ENCODE measurements at regions not wholly inside any gene's neighbourhood (a gene's known extent, or its start where the extent isn't known, plus 50 kb on each side); places are given as distances from the start of the nearest gene placed in this dataset.
"Not testable (repeated sequence)": the region's sequence is repeated elsewhere in the genome, so short reads cannot be mapped to it uniquely, and the experiment has no call there.

- POLR2A ChIA-PET: no interaction called here
- H3K4me2 ChIP-seq (ENCODE audit: insufficient read depth, low read length): no peak overlapping the region
- no peaks in the 10 kb centered on the region for H3K36me3 ChIP-seq (ENCODE audit: control insufficient read depth in 2 of 2, extremely low read depth in 1 of 2, insufficient read depth in 2 of 2, low read length in 2 of 2)
- H3K9ac ChIP-seq (replicated peaks; ENCODE audit: extremely low read depth, insufficient read depth, low read length): no peak overlapping the region
- no peak for TF ChIP-seq MAX (IDR thresholded peaks at IDR 0.05; ENCODE audit: insufficient read depth, insufficient read length)
- TF ChIP-seq MYC (IDR thresholded peaks at IDR 0.05; ENCODE audit: low read depth, low read length): no peak
- TF ChIP-seq FOS (IDR thresholded peaks at IDR 0.05; ENCODE audit: borderline replicate concordance, insufficient read depth, low read length): no peak
- TF ChIP-seq JUN (IDR thresholded peaks at IDR 0.05; ENCODE audit: borderline replicate concordance, insufficient read depth, insufficient read length, low read depth): no peak
- TF ChIP-seq POLR2AphosphoS5 (IDR thresholded peaks at IDR 0.05; ENCODE audit: insufficient read depth, low read depth, low read length): no peak
- TF ChIP-seq EZH2 (IDR thresholded peaks at IDR 0.05; ENCODE audit: borderline replicate concordance, low read depth, low read length, severe bottlenecking): no peak
- no peak for TF ChIP-seq POLR2A (IDR thresholded peaks at IDR 0.05; ENCODE audit: low read depth, low read length)
- TF ChIP-seq CTCF (IDR thresholded peaks at IDR 0.05; ENCODE audit: extremely low read depth in 1 of 2, insufficient read depth in 1 of 2, low read depth in 1 of 2, low read length in 2 of 2): no peak
- TF ChIP-seq GATA2 (IDR thresholded peaks at IDR 0.05; ENCODE audit: insufficient read depth, insufficient read length, low read depth, low read length): no peak
- H3K9me1 ChIP-seq (replicated peaks; ENCODE audit: control insufficient read depth, extremely low read depth, insufficient read depth, low read length): no peaks in the 10 kb centered on the region
- H3K27ac ChIP-seq (ENCODE audit: insufficient read depth, low read depth, low read length): no peak overlapping the region
- H3K27me3 ChIP-seq (ENCODE audit: control insufficient read depth in 2 of 2, insufficient read depth in 2 of 2, low read length in 2 of 2): no peaks in the 10 kb centered on the region
- no peaks in the 10 kb centered on the region for H4K20me1 ChIP-seq (replicated peaks; ENCODE audit: control insufficient read depth, extremely low read depth, insufficient read depth, low read length)
- no TSS peak for BruUV-seq (replicated peaks)
- dilution Hi-C loops (cut with MboI; ENCODE audit: extremely low pct_ligation_motif_present, low sequenced_read_pairs): no loop called here
- H2AFZ ChIP-seq (ENCODE audit: low read depth, low read length): no peak overlapping the region
- H3K79me2 ChIP-seq (ENCODE audit: control insufficient read depth, insufficient read depth, low read length): no peaks in the 10 kb centered on the region
- no peaks in the 10 kb centered on the region for H3K9me3 ChIP-seq (replicated peaks; ENCODE audit: control insufficient read depth, insufficient read depth, low read length)
- intact Hi-C loops (cut with micrococcal nuclease): no loop called here
- H3K4me3 ChIP-seq (replicated peaks in 1 of 3; ENCODE audit: insufficient read depth in 1 of 3, low read depth in 1 of 3, low read length in 3 of 3): no peak overlapping the region
- no peak for FAIRE-seq
- no peaks in the 10 kb centered on the region for H3K4me1 ChIP-seq (ENCODE audit: control insufficient read depth, extremely low read depth, insufficient read depth, low read length)
- no peak for DNase-seq (ENCODE audit: low read depth, low spot score)
- CTCF ChIA-PET: no interaction called here
These were observed 304.0 kb upstream of the TMEFF2 start for GRCh38 chr2:192498747-192499146.

GRCh38 chr2:192488158-192488557, 293.4 kb upstream of the TMEFF2 start:
- H3K4me1 ChIP-seq (ENCODE audit: control insufficient read depth, extremely low read depth, insufficient read depth, low read length); CTCF ChIA-PET; H3K79me2 ChIP-seq (ENCODE audit: control insufficient read depth, insufficient read depth, low read length); H3K27ac ChIP-seq (ENCODE audit: insufficient read depth, low read depth, low read length); H3K27me3 ChIP-seq (ENCODE audit: control insufficient read depth in 2 of 2, insufficient read depth in 2 of 2, low read length in 2 of 2); H3K36me3 ChIP-seq (ENCODE audit: control insufficient read depth in 2 of 2, extremely low read depth in 1 of 2, insufficient read depth in 2 of 2, low read length in 2 of 2); H3K9me1 ChIP-seq (replicated peaks; ENCODE audit: control insufficient read depth, extremely low read depth, insufficient read depth, low read length); dilution Hi-C loops (cut with MboI; ENCODE audit: extremely low pct_ligation_motif_present, low sequenced_read_pairs); intact Hi-C loops (cut with micrococcal nuclease); H3K4me3 ChIP-seq (replicated peaks in 1 of 3; ENCODE audit: insufficient read depth in 1 of 3, low read depth in 1 of 3, low read length in 3 of 3); H3K9ac ChIP-seq (replicated peaks; ENCODE audit: extremely low read depth, insufficient read depth, low read length); H2AFZ ChIP-seq (ENCODE audit: low read depth, low read length); H3K4me2 ChIP-seq (ENCODE audit: insufficient read depth, low read length); FAIRE-seq; H4K20me1 ChIP-seq (replicated peaks; ENCODE audit: control insufficient read depth, extremely low read depth, insufficient read depth, low read length); POLR2A ChIA-PET; DNase-seq (ENCODE audit: low read depth, low spot score); BruUV-seq (replicated peaks); H3K9me3 ChIP-seq (replicated peaks; ENCODE audit: control insufficient read depth, insufficient read depth, low read length): not testable (repeated sequence)

Measured in endothelial cell of umbilical vein (primary cell).